Endothelial cell of umbilical vein (primary cell): ENCODE measurements at regions not wholly inside any gene's neighbourhood (a gene's known extent, or its start where the extent isn't known, plus 50 kb on each side); places are given as distances from the start of the nearest gene placed in this dataset.

ENCODE experiments used
- EZH2 ChIP-seq: IDR thresholded peaks from 2 replicates; pipeline ENCODE4 v1.6.1; 2012; ENCODE audit warnings: borderline replicate concordance, low read depth, mild to moderate bottlenecking, moderate library complexity, low read length, inconsistent platforms; ENCODE audit not compliant: severe bottlenecking
- GATA2 ChIP-seq: IDR thresholded peaks from 2 replicates; pipeline ENCODE4 v1.7.0; 2011; ENCODE audit warnings: low read depth, mild to moderate bottlenecking, moderate library complexity, mixed read lengths, low read length; ENCODE audit not compliant: insufficient read length, insufficient read depth
- MYC ChIP-seq: IDR thresholded peaks from one replicate; pipeline ENCODE4 v1.6.1; 2011; ENCODE audit warnings: mild to moderate bottlenecking, low read depth, low read length
- POLR2A ChIP-seq: IDR thresholded peaks from 2 replicates; pipeline ENCODE4 v1.6.1; 2012; ENCODE audit warnings: low read depth, mild to moderate bottlenecking, control low read depth, low read length
- POLR2AphosphoS5 ChIP-seq: IDR thresholded peaks from 2 replicates; pipeline ENCODE4 v1.6.1; 2012; ENCODE audit warnings: low read depth, mild to moderate bottlenecking, control low read depth, low read length, moderate library complexity; ENCODE audit not compliant: insufficient read depth
- TF ChIP-seq, protein P1 (sequence below), 2 donors: IDR thresholded peaks; 1 replicate in 1 of 2; 2 replicates in 1 of 2; pipeline ENCODE4 v1.5.1; 2011; ENCODE audit warnings: low read length in 2 of 2, mild to moderate bottlenecking in 2 of 2, moderate library complexity in 2 of 2, control low read depth in 1 of 2, inconsistent platforms in 1 of 2, low read depth in 1 of 2; ENCODE audit not compliant: insufficient read depth in 1 of 2; ENCODE audit errors: extremely low read depth in 1 of 2
- TF ChIP-seq, protein P2 (sequence below): IDR thresholded peaks from 2 replicates; pipeline ENCODE4 v1.6.1; 2011; ENCODE audit not compliant: insufficient read depth, insufficient read length

GRCh38 chr4:62549601-62550000, 1349.5 kb downstream of the ADGRL3 start:
- TF ChIP-seq, protein P1, sequence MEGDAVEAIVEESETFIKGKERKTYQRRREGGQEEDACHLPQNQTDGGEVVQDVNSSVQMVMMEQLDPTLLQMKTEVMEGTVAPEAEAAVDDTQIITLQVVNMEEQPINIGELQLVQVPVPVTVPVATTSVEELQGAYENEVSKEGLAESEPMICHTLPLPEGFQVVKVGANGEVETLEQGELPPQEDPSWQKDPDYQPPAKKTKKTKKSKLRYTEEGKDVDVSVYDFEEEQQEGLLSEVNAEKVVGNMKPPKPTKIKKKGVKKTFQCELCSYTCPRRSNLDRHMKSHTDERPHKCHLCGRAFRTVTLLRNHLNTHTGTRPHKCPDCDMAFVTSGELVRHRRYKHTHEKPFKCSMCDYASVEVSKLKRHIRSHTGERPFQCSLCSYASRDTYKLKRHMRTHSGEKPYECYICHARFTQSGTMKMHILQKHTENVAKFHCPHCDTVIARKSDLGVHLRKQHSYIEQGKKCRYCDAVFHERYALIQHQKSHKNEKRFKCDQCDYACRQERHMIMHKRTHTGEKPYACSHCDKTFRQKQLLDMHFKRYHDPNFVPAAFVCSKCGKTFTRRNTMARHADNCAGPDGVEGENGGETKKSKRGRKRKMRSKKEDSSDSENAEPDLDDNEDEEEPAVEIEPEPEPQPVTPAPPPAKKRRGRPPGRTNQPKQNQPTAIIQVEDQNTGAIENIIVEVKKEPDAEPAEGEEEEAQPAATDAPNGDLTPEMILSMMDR (IDR thresholded peaks at IDR 0.05; ENCODE audit: extremely low read depth in 1 of 2, insufficient read depth in 1 of 2, low read depth in 1 of 2, low read length in 2 of 2) = no peak
- no peak for TF ChIP-seq POLR2AphosphoS5
- no peak for TF ChIP-seq MYC
- no peak for TF ChIP-seq EZH2
- TF ChIP-seq, protein P2, sequence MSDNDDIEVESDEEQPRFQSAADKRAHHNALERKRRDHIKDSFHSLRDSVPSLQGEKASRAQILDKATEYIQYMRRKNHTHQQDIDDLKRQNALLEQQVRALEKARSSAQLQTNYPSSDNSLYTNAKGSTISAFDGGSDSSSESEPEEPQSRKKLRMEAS = no peak
- TF ChIP-seq POLR2A = no peak
- no peak for TF ChIP-seq GATA2
